Stimulated activated CD8-positive, alpha-beta memory T cell treated with anti-CD3 and anti-CD28 coated beads, Interleukin-7, amount 100 ng/mL, for 24 hours (primary cell): ENCODE measurements at regions not wholly inside any gene's neighbourhood (a gene's known extent, or its start where the extent isn't known, plus 50 kb on each side); places are given as distances from the start of the nearest gene placed in this dataset.
"Not testable (repeated sequence)": the region's sequence is repeated elsewhere in the genome, so short reads cannot be mapped to it uniquely, and the experiment has no call there.

ENCODE experiments used
- DNase-seq: peaks from one replicate; pipeline ENCODE4 v3.0.0-alpha.2; 2020; ENCODE audit warnings: low read depth

DNA sequence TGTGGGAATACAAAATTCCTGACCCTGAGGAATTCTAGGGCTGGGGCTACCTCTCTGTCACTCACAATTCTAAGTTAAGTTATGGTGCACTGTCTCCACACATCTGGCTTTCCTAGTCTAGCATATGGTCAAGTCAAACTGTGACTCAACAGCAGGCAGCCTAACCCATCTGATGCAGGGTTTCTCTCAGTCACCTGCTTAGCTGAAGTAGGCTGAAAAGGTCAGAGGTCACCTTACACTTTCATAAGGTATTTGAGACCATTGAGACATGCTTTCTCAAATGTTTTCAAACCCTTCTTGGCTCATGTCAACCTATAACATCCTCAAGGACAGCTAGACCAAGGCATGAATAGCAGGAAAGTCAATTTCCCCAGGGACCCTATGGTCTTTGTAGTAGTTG, 196.5 kb upstream of the STK26 start:
- DNase-seq, result no peak

DNA sequence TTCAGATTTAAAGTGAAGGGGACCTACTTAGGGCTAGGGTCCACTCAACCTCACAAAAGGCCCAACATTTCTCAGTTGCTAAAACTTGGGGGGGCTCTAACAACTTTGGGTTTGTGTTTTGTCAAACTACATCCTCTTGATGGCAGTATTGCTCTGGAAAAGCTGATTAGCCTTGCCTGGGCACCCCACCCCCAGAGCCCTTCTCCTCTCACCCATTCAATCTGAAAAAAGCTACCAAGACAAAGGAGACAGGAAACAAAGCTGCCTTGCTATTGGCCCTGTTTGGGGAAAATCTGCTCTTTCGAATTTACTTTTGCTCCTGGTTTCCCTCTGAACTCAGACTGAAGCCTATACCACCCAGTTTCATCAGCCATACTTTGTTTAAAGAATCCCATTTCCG, 195.2 kb upstream of the STK26 start:
- DNase-seq, result no peak

DNA sequence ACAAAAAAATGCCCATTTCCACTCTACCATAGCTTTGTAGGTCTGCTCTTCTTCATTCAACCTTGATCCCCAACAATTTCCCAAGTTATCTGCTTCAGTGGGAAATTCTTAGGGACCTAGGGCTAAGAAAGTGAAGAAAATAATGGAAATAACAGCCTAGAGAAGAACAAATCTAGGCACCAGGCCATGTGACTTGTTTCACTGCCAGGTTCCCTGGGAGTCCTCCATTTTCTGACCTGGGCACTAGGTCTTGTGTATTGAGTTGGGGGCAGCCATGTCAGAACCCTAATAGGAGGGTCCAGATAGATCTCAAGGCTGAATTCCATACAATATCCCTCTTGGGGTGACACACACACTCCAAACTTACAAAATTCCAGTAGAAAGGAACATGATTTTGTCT, 194.6 kb upstream of the STK26 start:
- DNase-seq, result no peak

DNA sequence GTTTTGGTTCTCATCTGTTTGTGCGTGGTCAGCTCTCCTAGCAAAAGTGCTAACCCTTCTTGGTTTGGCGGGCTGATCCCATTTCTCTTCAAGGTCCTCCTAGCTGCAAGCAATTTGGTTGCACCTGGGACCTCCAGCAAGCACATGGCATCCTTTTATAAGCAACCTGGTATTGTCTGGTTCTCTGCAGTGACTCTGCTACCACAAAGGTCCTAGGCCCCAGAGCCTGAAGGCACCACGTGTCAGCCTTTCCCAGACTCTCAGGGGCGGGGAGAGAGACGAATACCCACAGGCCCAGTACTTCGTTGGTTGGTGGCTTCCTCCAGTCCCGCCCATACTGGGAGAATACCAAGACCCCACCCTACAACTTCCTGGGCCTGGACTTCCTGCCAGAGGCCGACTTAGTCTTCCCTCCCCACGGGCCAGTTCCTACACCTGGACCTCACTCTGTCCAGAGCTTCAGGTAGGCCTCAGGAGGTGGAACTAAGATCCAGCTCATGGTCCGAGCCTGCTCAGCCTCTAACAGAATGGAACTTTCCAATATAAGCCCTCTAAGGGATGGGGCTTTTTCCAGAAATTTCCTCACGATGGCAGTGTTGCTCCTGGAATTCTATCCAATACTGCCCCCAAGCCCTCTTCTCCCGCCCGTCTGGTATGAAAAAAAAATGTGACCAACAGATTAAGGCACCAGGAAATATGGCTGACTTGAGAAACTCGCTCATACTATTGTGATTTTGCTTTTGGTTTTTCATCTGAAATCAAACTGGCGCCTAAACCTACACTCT, 192.5 kb upstream of the STK26 start:
- no peak for DNase-seq

DNA sequence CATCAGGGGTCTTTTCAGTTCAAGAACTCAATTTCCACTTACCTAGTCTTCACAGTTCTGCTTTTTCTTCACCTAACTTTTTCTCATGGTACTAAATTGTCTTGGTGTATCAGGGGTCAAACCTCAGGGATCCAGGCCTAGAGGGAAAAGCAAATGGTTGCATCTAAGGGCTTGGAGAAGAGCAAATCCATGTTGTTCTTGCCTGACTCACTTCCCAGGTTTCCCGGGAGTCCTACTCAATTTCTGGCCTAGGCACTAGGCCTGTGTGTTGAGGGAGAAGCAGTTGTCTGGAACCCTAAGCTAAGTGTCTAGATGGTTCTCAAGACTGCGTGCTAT, 191.9 kb upstream of the STK26 start:
- DNase-seq, result no peak

DNA sequence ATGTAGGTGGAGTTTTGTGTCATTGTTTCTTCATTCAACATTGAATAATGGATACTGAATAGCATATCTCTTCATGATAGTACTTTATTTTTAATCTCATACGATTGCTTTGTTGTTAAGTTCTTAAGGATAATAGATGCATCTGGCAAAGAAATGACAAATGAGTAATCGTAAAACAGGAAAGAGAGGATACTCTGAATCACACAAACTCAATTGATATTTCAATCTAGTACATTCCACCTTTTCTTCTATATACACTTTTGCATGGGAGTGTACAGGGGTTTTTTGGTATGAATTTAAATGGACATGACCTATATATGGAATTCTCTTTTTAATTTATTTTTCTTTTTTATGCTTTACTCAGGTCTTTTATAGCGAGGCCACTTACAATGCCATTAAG, 186.9 kb upstream of the STK26 start:
- no peak for DNase-seq

DNA sequence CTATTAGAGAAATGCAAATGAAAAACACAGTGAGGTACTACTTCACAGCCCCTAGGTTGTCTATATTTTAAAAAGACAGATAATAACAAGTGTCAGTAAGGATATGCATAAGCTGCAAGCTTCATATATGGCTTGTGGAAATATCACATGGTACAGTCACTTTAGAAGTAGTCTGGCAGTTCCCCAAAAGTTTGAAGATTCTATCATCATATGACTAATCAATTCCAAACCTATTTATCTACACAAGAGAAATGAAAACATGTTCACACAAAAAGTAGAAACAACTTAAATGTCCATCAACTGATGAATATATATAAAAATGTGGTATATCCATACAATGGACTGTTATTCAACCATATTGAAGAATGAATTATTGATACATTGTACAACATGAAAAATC, 185.8 kb upstream of the STK26 start:
- DNase-seq, result no peak

DNA sequence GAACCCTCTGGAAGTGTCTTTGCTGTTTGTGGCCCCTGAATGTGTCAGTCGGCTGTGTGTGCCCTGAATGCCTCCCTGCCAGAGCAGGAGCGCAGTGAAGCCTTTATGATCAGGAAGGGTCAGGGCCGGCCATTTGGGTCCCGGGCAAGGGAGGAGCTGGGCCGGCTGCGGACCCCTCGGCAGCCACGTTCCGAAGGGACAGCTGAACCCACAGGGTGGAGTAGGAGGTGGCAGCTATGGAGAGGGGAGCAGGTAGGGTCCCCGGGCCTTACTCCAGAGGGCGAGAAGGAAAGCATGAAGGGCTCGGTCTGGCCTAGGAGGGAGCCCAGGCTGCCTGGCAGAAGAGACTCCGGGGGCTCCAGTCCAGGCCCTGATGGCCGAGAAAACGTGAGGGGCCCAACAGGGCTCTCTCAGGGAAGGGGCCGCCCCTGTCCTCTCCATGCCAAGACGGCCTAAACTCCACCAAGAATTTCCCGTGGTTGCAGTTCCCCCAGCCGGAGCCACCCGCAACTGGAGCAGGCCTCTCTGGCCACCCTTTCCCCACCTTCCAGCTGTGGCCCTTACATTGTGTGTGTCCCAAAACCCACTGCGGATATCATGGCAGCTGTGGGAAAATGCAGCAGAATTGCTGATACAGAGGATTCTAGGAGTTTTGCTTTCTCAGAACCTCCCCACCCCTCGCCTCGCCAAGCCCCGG, 182.2 kb upstream of the STK26 start:
- no peak for DNase-seq

DNA sequence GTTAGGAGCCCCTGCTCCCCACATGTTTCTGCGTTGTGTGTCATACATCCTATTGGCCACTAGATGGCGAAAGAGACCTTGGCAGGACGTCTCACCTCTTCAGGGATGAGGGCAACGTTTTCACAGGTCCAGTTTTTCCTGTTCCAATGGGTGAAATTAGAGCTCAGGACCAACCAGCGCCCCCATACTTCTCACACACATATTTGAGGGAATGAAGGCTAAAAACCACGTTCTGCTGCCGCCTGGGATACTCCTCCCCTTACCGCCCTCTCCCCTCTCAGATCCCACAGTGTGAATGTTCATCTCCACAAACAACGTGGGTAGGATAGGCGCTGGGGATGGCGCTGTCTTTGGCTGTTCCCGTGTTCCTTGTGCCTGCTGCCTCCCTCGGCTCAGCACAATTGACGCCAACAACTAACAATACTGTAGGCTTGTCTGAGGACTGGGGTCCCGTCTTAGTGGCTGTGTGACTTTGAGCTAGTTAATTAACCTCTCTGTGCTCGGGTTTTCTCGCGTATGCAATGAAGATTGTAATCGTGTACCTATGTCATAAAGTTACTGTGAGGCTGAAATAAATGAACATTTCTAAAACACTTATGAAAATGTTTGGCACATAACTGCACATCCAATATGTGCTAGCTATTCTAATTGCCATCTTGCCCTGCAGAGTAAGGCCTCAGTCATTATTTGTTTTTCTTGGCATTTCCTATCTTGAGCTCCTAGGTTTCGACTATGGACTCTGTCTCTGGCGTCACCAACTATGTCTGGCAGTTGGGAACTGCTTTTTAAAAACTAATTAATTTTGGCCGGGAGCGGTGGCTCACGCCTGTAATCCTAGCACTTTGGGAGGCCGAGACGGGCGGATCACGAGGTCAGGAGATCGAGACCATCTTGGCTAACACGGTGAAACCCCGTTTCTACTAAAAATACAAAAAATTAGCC, 181.3 kb upstream of the STK26 start:
- no peak for DNase-seq

DNA sequence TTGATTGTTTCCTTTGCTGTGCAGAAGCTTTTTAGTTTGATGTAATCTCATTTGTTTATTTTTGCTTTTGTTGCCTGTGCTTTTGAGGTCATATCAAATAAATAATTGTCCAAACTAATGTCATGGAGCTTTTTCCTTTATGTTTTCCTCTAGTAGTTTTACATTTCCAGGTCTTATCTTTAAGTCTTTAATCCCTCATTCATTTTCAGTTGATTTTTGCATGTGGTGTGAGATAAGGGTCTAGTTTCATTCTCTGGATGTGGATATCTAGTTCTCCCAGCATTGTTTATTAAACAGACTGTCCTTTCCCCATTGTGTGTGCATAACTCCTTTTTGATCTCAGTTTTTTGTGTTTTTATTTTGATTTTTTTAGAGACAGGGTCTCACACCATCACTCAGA, 179.1 kb upstream of the STK26 start:
- DNase-seq, result no peak

DNA sequence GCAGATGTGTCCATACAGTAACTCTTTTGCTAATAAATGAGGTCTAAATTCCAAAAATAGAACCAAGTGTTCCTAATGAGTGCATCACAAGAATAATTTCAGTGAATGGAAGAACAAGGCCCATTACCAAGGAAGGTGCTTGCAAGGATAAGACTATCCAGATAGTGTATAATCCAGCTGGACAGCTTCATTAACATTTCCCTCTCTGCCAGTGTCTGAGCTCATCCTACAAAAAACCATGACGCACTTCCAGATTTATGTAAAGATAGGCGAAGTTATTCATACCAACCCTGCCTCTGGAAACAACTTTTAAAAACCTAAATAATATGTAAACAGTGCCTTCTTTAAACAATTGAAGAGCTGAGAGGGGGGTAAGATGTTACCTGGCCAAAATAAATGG, 177.9 kb upstream of the STK26 start:
- DNase-seq, result no peak

DNA sequence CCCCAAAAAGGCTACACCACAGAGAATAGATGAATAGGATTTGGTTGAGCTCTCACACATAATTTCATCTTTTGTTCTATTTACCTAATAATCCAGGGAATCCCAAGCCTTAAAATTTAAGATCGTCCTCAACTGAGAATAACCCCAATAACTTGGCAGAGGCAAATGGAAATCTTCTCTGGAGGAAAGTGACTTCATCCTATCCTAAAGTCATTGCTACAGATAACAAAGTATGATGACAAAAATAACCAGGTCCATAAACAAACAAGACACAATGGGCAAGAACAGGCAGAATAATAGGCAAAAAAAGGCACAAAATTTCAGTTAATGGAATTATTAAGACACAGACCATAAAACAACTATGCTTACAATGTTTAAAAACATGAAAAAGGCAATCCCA, 177.3 kb upstream of the STK26 start:
- no peak for DNase-seq

DNA sequence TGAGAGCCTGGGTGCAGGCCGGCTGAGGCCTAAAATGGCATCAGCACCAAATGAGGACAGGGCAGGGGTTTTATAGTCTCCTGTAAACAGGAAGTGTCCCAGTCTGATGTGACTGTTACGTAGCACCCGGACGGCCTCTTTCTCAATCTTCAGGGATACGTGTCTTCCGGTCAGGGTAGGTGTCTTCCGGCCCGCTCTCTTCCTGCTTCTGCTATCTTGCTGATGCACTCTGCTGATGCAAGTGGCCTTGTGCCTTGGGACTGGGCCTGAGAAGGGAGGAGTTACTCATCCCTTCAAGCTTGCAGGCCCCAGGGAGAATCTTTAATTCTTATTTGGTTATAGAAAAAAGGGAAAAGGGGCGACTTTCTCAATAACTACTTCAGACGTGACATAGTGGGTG, 172.1 kb upstream of the STK26 start:
- DNase-seq, result not testable (repeated sequence)

DNA sequence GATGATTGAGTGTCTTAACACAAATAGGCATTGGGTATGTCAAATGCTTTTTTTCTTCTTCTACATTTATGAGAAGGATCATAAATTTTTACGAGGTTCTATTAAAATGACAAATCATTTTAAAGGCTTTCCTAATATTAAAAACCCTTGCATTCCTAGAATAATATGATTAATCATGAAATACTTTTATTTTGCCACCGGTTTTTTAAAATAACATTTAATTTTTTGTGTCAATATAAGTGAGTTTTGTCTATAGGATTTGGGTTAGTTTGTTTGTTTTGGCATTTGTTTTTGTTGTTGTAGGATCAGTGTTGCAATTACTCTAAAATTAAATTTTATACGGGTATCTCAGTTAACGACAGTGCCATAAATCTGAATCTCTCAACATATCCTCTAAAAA, 169.7 kb upstream of the STK26 start:
- DNase-seq, result no peak

DNA sequence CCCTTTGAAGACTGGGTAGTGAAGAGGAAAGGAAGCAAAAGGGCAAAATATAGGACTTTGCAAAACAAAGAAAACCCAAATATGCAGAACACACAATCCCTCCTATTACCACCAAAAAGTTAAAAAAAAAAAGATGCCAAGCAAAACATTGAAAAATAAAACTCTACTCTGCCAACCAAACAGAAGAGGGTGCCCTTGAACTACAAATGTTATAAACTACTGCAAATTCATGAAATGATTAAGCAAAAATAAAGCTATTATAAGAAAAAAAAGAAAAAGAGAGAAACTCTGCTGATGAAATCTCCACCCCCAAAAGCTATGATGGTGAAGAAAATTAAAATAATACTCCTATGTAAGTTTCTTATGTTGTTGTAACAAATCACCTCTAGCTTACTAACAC, 168.5 kb upstream of the STK26 start:
- DNase-seq, result no peak

DNA sequence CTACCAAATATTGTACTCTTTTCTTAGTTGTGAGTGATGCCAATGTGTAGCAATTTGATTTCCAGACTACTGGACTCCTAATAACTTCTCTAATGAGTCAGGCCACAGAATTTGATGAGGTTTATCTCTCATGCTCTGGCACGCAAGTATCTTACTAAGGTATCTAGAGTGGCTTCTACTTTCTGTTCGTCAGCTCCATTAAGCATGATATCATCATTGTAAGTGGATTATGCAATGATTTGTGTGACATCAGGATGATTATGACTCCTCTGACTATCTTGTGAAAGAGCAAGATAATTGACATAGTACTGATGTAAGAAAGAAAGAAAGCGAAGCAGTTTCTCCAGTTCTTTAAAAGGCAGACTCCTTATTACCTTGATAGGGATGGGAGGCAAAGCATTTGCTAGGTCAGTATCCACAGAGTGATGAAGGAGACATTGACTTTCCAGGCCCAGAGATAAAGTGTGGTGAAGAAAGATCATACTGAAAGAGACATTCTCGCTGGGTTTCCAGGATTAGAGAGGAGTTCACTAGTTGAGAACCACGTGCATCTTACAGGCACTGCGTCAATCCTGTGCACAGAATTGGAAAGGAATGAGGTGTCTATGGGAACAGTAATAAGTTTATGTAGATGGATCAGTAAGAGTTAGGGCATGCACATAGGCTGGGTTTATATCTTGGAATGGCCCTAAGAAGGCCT, 161.9 kb upstream of the STK26 start:
- no peak for DNase-seq

DNA sequence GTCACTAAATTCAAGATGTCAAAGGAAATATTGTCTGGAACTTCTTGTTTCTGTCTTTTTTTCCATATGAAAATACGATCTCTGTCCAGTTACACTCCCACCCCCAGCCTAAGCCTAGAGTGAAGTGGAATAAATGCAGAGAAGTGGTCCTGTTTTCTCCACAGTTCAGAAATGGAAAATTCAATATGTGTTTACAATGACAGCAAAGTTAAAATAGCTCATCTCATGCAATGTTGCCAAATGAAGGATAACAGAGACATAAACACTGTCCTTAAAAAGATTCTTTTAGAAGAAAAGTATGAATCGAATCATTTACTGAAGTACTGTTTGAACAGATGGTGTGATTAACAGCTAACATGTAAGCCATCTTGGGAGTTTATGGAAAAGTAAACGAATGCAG, 160.8 kb upstream of the STK26 start:
- DNase-seq, result no peak

DNA sequence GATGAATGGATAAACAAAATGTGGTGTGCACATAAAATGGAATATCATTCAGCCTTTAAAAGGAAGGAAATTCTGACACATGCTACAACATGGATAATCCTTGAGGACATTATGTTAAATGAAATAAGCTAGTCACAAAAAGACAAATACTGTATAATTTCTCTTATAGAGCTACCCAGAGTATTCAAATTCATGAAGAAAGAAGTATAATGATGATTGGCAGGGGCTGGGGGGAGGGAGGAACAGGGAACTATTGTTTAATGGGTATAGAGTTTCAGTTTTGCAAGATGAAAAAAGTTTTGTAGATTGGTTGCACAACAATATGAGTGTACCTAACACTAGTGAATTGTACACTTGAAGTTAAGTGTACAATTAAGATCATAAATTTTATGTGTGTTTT, 153.9 kb upstream of the STK26 start:
- DNase-seq, result no peak

DNA sequence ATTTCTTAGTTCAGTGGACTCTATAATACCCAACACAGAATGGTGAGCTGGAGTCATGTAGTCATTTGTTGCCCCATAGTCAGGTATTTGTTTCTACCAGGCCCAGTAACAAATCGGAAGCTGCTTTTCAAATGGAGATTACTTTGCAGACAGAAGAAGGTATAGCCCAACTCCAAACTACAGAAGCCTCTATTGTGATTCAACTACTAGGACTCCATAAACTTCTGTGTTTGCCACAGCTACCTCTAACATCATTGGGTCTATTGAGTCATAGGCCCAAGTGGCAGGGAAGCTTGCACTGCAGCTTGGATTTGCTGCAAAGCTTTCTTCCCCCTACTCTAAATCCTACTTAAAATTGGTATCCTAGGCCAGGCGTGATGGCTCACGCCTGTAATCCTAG, 148.8 kb upstream of the STK26 start:
- DNase-seq, result no peak

DNA sequence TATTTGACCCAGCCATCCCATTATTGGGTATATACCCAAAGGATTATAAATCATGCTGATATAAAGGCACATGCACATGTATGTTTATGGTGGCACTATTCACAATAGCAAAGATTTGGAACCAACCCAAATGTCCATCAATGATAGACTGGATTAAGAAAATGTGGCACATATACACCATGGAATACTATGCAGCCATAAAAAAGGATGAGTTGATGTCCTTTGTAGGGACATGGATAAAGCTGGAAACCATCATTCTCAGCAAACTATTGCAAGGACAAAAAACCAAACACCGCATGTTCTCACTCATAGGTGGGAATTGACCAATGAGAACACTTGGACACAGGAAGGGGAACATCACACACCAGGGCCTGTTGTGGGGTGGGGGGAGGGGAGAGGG, 147.3 kb upstream of the STK26 start:
- not testable (repeated sequence) for DNase-seq

DNA sequence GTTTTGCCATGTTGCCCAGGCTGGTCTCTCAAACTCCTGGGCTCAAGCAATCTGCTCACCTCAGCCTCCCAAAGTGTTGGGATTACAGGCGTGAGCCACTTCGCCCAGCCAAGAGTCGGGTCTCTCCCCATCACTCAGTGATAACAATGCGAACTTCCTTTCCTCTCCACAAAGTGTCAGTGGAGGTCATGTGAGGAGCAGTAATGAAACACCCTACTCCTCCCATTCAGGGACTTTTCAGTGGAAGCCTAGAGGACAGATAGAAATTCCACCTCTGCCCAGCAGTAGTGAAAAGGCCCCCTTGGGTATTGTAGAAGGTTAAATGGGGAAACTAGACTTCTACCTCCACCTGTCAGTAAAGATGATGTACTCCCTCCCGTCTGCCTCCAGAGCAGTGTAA, 141.9 kb upstream of the STK26 start:
- no peak for DNase-seq

DNA sequence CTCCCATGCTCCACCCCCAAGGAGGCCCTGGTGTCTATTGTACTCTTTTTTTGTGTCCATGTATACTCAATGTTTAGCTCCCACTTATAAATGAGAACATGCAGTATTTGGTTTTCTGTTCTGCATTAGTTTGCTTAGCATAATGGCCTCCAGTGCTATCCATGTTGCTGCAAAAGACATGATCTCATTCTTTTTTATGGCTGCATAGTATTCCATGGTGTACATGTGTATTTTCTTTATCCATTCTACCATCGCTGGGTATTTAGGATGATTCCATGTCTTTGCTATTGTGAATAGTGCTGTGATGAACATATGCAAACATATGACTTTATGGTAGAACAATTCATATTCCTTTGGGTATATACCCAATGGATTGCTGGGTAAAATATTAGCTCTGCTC, 138.1 kb upstream of the STK26 start:
- not testable (repeated sequence) for DNase-seq
